MM.1S (cell line): ENCODE measurements at regions not wholly inside any gene's neighbourhood (a gene's known extent, or its start where the extent isn't known, plus 50 kb on each side); places are given as distances from the start of the nearest gene placed in this dataset.

ENCODE experiments used
- CTCF ChIP-seq: fragments of 300-600 bp; sonication (generic); IDR thresholded peaks from 2 replicates; pipeline ENCODE4 v1.5.1; 2016; ENCODE audit warnings: antibody characterized with exemption, low read length, mixed read lengths
- EZH2 ChIP-seq: fragments of 300-600 bp; sonication (generic); optimal IDR thresholded peaks from 2 replicates; pipeline ENCODE3; 2017; ENCODE audit warnings: low read depth, mild to moderate bottlenecking, antibody characterized with exemption, low read length, mixed read lengths
- EZH2phosphoT487 ChIP-seq: fragments of 300-600 bp; sonication (generic); IDR thresholded peaks from 2 replicates; pipeline ENCODE4 v1.6.1; 2018; ENCODE audit warnings: antibody characterized with exemption, low read length

- TF ChIP-seq EZH2phosphoT487 (no peak), CTCF (no peak), EZH2 (no peak)
Measured at GRCh38 chr7:133197972-133198544, 54.8 kb upstream of the EXOC4 start.
